Caco-2 (cell line): ENCODE measurements at regions not wholly inside any gene's neighbourhood (a gene's known extent, or its start where the extent isn't known, plus 50 kb on each side); places are given as distances from the start of the nearest gene placed in this dataset.

Experiments used
- BruUV-seq: library from RNA; stranded (reverse); fragments of 400-500 nt; replicated peaks from 2 replicates; lab custom pipeline; 2021; lab: Mats Ljungman, UMichigan
- CTCF ChIA-PET: fragments of 300-600 bp; sonication (Branson Sonifier 250); formaldehyde crosslinking; loops from one replicate; lab custom pipeline; 2022; ENCODE audit warnings: antibody characterized with exemption; lab: Charles Lee
- POLR2A ChIA-PET: fragments of 300-600 bp; sonication (Branson Sonifier 250); formaldehyde crosslinking; loops from one replicate; lab custom pipeline; 2022; ENCODE audit warnings: antibody characterized with exemption; lab: Charles Lee
- DNase-seq, 2 experiments: peaks; one replicate each; pipeline versions ENCODE4 v3.0.0 to v3.0.0-alpha.2; 2020 to 2022
- H3K27me3 ChIP-seq: replicated peaks from 2 replicates; pipeline ENCODE4 v1.6.0; 2011; ENCODE audit warnings: low read length; ENCODE audit not compliant: control insufficient read depth, insufficient read depth
- H3K36me3 ChIP-seq: 2 replicates; pipeline ENCODE4 v1.5.1; 2011; ENCODE audit warnings: low read length; ENCODE audit not compliant: control insufficient read depth, insufficient read depth
- H3K4me1 ChIP-seq: fragments of 250-450 bp; sonication (Bioruptor Pico); 2 replicates; pipeline ENCODE4 v1.5.1; 2020; ENCODE audit warnings: mild to moderate bottlenecking
- H3K4me3 ChIP-seq: 2 replicates; pipeline ENCODE4 v1.5.1; 2011; ENCODE audit warnings: low read depth, mild to moderate bottlenecking, control low read depth, low read length
- H3K9me3 ChIP-seq: fragments of 250-450 bp; sonication (Bioruptor Pico); 2 replicates; pipeline ENCODE4 v1.5.1; 2020; ENCODE audit warnings: mild to moderate bottlenecking, moderate library complexity
- H3K27ac Mint-ChIP-seq: one replicate; pipeline ENCODE4 v1.8.0; 2022; ENCODE audit warnings: mixed read lengths; ENCODE audit not compliant: unreplicated experiment
- H3K27me3 Mint-ChIP-seq: one replicate; pipeline ENCODE4 v1.8.0; 2022; ENCODE audit warnings: mixed read lengths; ENCODE audit not compliant: insufficient read depth, unreplicated experiment
- H3K36me3 Mint-ChIP-seq: one replicate; pipeline ENCODE4 v1.8.0; 2022; ENCODE audit warnings: mild to moderate bottlenecking, mixed read lengths; ENCODE audit not compliant: insufficient read depth, unreplicated experiment
- H3K4me1 Mint-ChIP-seq: one replicate; pipeline ENCODE4 v1.8.0; 2022; ENCODE audit warnings: low read depth, mixed read lengths; ENCODE audit not compliant: unreplicated experiment
- H3K4me3 Mint-ChIP-seq: one replicate; pipeline ENCODE4 v1.8.0; 2022; ENCODE audit warnings: mild to moderate bottlenecking, moderate library complexity, mixed read lengths; ENCODE audit not compliant: unreplicated experiment
- H3K9me3 Mint-ChIP-seq: one replicate; pipeline ENCODE4 v1.8.0; 2022; ENCODE audit warnings: mixed read lengths; ENCODE audit not compliant: unreplicated experiment
- CTCF ChIP-seq, 2 experiments: fragments of 200-600 bp in 1 of 2; IDR thresholded peaks; 1 replicate in 1 of 2; 2 replicates in 1 of 2; pipeline versions ENCODE4 v1.5.1 to v1.8.0; 2011 to 2022; ENCODE audit warnings: antibody characterized with exemption in 1 of 2, control low read depth in 1 of 2, inconsistent platforms in 1 of 2, low read depth in 1 of 2, low read length in 1 of 2, mild to moderate bottlenecking in 1 of 2, moderate library complexity in 1 of 2; ENCODE audit not compliant: insufficient read depth in 1 of 2, severe bottlenecking in 1 of 2, unreplicated experiment in 1 of 2
- intact Hi-C: fragments of 100-400 bp; cut with micrococcal nuclease; formaldehyde crosslinking; loops from one replicate; pipeline ENCODE4 v1.10.0; 2022; ENCODE audit not compliant: unreplicated experiment

- CTCF ChIA-PET = no interaction called here
- H3K4me3 Mint-ChIP-seq = no peak overlapping the region
- Histone ChIP-seq H3K27me3 (no peaks in the 10 kb centered on the region), H3K36me3 (no peaks in the 10 kb centered on the region), H3K4me1 (no peaks in the 10 kb centered on the region), H3K4me3 (no peak overlapping the region), H3K9me3 (no peaks in the 10 kb centered on the region)
- intact Hi-C loops = no loop called here
- BruUV-seq = no TSS peak
- no peak overlapping the region for H3K27ac Mint-ChIP-seq
- no peaks in the 10 kb centered on the region for H3K9me3 Mint-ChIP-seq
- no peak for TF ChIP-seq CTCF (IDR thresholded peaks at IDR 0.05; ENCODE audit: insufficient read depth in 1 of 2, low read depth in 1 of 2, low read length in 1 of 2, severe bottlenecking in 1 of 2, unreplicated experiment in 1 of 2)
- peaks cover 37% of the 10 kb centered on the region for H3K27me3 Mint-ChIP-seq
- peaks cover 4% of the 10 kb centered on the region for H3K36me3 Mint-ChIP-seq
- DNase-seq = no peak
- POLR2A ChIA-PET = no interaction called here
- H3K4me1 Mint-ChIP-seq = no peaks in the 10 kb centered on the region
These were observed 174.1 kb upstream of the CSF3R start for GRCh38 chr1:36656838-36657237.

- peaks cover 4% of the 10 kb centered on the region for H3K36me3 Mint-ChIP-seq
- no peak for TF ChIP-seq CTCF (IDR thresholded peaks at IDR 0.05; ENCODE audit: insufficient read depth in 1 of 2, low read depth in 1 of 2, low read length in 1 of 2, severe bottlenecking in 1 of 2, unreplicated experiment in 1 of 2)
- H3K9me3 Mint-ChIP-seq = no peaks in the 10 kb centered on the region
- H3K4me1 ChIP-seq = no peaks in the 10 kb centered on the region
- H3K27ac Mint-ChIP-seq = no peak overlapping the region
- no peak overlapping the region for H3K4me3 ChIP-seq
- intact Hi-C loops = no loop called here
- POLR2A ChIA-PET = no interaction called here
- no peaks in the 10 kb centered on the region for H3K36me3 ChIP-seq
- no peak for DNase-seq
- H3K27me3 ChIP-seq = no peaks in the 10 kb centered on the region
- BruUV-seq = no TSS peak
- no peak overlapping the region for H3K4me3 Mint-ChIP-seq
- peaks cover 38% of the 10 kb centered on the region for H3K27me3 Mint-ChIP-seq
- no peaks in the 10 kb centered on the region for H3K9me3 ChIP-seq
- H3K4me1 Mint-ChIP-seq = no peaks in the 10 kb centered on the region
- CTCF ChIA-PET = no interaction called here
These were observed 173.6 kb upstream of the CSF3R start for GRCh38 chr1:36656271-36656670.

GRCh38 chr1:36654586-36654985, 171.9 kb upstream of the CSF3R start:
- Histone ChIP-seq H3K27me3 (no peaks in the 10 kb centered on the region), H3K36me3 (no peaks in the 10 kb centered on the region), H3K4me3 (no peak overlapping the region), H3K4me1 (no peaks in the 10 kb centered on the region), H3K9me3 (no peaks in the 10 kb centered on the region)
- no peak for TF ChIP-seq CTCF (IDR thresholded peaks at IDR 0.05; ENCODE audit: insufficient read depth in 1 of 2, low read depth in 1 of 2, low read length in 1 of 2, severe bottlenecking in 1 of 2, unreplicated experiment in 1 of 2)
- no TSS peak for BruUV-seq
- ChIA-PET CTCF (no interaction called here), POLR2A (no interaction called here)
- no peaks in the 10 kb centered on the region for H3K4me1 Mint-ChIP-seq
- peaks cover 33% of the 10 kb centered on the region for H3K27me3 Mint-ChIP-seq
- intact Hi-C loops = no loop called here
- H3K9me3 Mint-ChIP-seq = no peaks in the 10 kb centered on the region
- no peak overlapping the region for H3K4me3 Mint-ChIP-seq
- no peak overlapping the region for H3K27ac Mint-ChIP-seq
- no peak for DNase-seq
- H3K36me3 Mint-ChIP-seq = peaks cover 4% of the 10 kb centered on the region
